ENCODE measurements at regions not wholly inside any gene's neighbourhood (a gene's known extent, or its start where the extent isn't known, plus 50 kb on each side); places are given as distances from the start of the nearest gene placed in this dataset.
A peak's percentile ranks its signal among the peaks of the same experiment; 100 is the strongest.

GRCh38 chr10:29109707-29110571, 178.9 kb upstream of the LYZL1 start:
- no peak for DNase-seq (ENCODE audit: low read depth)
- TF ChIP-seq, protein P1, sequence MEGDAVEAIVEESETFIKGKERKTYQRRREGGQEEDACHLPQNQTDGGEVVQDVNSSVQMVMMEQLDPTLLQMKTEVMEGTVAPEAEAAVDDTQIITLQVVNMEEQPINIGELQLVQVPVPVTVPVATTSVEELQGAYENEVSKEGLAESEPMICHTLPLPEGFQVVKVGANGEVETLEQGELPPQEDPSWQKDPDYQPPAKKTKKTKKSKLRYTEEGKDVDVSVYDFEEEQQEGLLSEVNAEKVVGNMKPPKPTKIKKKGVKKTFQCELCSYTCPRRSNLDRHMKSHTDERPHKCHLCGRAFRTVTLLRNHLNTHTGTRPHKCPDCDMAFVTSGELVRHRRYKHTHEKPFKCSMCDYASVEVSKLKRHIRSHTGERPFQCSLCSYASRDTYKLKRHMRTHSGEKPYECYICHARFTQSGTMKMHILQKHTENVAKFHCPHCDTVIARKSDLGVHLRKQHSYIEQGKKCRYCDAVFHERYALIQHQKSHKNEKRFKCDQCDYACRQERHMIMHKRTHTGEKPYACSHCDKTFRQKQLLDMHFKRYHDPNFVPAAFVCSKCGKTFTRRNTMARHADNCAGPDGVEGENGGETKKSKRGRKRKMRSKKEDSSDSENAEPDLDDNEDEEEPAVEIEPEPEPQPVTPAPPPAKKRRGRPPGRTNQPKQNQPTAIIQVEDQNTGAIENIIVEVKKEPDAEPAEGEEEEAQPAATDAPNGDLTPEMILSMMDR (IDR thresholded peaks at IDR 0.05; ENCODE audit: low read length, missing control alignments): no peak
- no peak overlapping the region for H3K4me3 ChIP-seq (replicated peaks; ENCODE audit: low read depth, low read length)

- TF ChIP-seq, protein P1 (IDR thresholded peaks at IDR 0.05; ENCODE audit: low read length, missing control alignments): no peak
- DNase-seq (ENCODE audit: low read depth): no peak
These were observed 175.8 kb upstream of the LYZL1 start for GRCh38 chr10:29112827-29113615.

DNA sequence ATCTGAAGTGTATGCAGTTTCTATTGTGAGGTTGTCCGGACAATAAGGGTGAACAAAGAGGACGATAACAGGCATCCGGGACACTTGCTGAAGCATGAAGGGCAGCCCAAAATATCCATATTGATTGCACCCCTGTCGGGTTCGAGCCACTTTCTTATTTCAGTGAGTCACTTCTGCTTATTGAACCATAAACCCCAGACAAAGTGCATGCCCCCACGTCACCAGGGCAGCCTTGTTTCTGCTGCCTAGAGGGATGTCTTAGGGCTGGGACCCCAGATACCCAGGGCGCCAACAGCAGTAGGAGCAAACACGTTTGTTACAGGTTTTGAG, 175.3 kb upstream of the LYZL1 start:
- DNase-seq (ENCODE audit: low read depth): no peak
- TF ChIP-seq, protein P1 (IDR thresholded peaks at IDR 0.05; ENCODE audit: low read length, missing control alignments): no peak
- no peak overlapping the region for H3K4me3 ChIP-seq (replicated peaks; ENCODE audit: low read depth, low read length)

More at GRCh38 chr10:29112827-29113615, 175.8 kb upstream of the LYZL1 start:
- no peak overlapping the region for H3K4me3 ChIP-seq (replicated peaks; ENCODE audit: low read depth, low read length)

DNA sequence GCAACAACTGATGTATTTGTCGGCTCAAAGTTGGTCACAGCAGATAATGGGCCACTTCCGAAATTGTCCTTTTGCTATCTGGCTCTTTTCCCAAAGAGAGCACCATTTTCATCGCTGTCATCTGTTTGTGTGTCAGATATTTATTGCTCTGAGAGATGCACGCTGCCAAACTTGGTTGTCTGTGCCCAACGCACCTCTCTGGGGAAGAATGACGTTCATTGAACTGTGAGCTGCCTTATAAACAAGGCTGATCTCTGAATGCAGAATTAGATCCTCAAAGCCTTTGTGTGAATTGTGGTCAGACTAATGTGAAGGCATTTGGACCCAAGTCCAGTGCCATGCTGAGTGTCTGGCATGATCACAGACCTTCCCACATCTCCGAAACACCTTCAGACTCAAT, 174.7 kb upstream of the LYZL1 start:
- TF ChIP-seq, protein P1 (IDR thresholded peaks at IDR 0.05; ENCODE audit: low read length, missing control alignments): no peak
- no peak overlapping the region for H3K4me3 ChIP-seq (replicated peaks; ENCODE audit: low read depth, low read length)
- no peak for DNase-seq (ENCODE audit: low read depth)

DNA sequence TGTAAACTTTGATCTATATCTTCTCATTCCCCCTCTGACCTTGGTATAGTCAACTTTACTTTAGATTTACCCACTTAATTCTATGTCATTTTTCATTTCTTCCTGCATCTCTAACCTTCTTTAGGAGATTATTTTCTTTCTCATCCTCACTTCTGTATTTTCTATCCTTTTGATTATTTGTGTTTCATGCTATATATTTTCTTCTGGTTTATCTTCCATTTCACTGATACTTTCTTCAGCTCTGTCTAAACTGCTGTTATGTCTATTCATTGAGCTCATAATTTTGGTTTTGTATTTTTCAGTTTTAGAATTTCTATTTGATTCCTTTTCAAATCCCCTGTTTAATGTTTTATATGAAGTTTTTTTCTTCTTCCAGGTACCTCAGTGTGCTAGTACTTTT, 171.1 kb upstream of the LYZL1 start:
- H3K4me3 ChIP-seq (replicated peaks; ENCODE audit: low read depth, low read length): no peak overlapping the region
- DNase-seq (ENCODE audit: low read depth): no peak
- TF ChIP-seq, protein P1 (IDR thresholded peaks at IDR 0.05; ENCODE audit: low read length, missing control alignments): no peak

DNA sequence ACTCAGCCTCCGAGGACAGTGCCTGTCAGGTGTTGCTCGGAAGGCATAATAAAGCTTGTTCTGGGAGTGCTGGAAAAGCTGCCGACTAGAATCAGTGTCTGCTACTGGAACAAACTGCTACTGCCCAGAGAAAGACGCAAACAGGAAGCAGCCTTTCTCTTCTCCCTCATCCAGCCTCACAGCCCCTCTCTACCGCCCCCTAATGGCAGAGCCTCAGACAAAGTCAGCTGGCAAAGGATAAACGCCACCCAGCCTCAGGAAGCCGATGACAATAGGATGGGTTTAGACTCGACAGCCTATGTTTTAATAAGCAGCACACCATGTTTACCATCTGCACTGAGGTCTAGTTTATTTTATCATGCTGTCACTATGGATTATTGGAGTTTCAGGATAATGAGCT, 169.5 kb upstream of the LYZL1 start:
- DNase-seq (ENCODE audit: low read depth): peak; percentile 34
- no peak overlapping the region for H3K4me3 ChIP-seq (replicated peaks; ENCODE audit: low read depth, low read length)
- TF ChIP-seq, protein P1 (IDR thresholded peaks at IDR 0.05; ENCODE audit: low read length, missing control alignments): peak; percentile 37

All from fibroblast of pulmonary artery (primary cell).